GM19397 (cell line): ENCODE measurements at regions not wholly inside any gene's neighbourhood (a gene's known extent, or its start where the extent isn't known, plus 50 kb on each side); places are given as distances from the start of the nearest gene placed in this dataset.
"Not testable (repeated sequence)": the region's sequence is repeated elsewhere in the genome, so short reads cannot be mapped to it uniquely, and the experiment has no call there.

Experiments used
- ATAC-seq: cut with Tn5 transposase; IDR thresholded peaks from one replicate; pipeline ENCODE4 v1.9.1; 2021; ENCODE audit warnings: mild to moderate bottlenecking, moderate library complexity; ENCODE audit not compliant: unreplicated experiment

GRCh38 chr4:1561286-1561990 lies 122.7 kb downstream of the FAM53A start:
- no peak for ATAC-seq

DNA sequence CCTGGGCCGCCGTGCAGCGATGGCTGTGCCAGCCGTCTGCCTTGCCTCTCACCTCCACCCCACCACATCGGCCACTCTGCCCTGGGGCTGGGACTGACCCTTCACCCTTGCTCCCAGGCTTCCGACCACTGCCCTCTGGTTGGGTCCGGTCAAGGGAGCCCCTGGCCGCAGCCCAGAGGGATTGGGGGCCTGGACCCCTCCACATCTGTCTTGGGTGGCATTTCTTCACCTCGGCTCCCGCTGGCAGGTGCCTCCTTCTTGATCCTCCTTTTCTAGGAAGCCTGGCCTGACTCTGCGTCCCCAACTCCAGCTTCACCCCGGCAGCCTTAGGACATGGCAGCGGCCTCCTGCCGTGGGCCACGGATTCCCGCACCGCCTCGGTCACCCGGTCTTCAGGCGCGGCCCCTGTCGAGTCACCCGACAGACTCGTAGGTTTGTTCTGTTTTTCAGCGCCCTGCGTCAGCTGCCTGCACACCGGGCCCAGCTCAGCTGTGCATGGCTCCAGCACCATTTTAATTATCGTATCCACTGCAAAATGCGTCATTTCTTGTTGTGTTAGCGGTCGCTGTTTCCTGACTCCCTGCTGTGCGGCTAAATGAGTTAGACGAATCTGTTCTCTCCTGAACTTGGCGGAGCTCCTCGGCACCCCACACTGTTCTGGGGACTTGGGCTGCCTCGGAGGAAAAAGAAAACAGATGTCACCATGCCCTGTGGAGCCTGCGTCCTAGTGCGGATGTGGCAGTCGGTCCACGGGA lies 124.0 kb downstream of the FAM53A start:
- no peak for ATAC-seq

DNA sequence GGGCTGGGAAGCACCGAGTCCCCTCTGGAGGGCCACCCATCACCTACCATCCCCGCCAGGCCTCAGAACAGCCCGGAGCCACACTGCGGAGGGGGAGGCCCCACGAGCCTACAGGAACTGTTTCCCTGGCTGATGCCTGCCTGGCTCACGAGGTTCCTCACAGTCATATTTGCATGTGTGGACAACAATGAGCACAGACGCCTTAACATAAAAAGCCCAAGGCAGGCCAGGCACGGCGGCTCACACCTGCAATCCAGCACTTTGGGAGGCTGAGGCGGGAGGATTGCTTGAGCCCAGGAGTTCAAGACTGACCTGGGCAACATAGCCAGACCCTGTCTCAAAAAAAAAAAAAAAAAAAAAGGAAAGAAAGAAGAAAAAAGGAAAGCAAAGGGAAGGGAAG lies 125.9 kb downstream of the FAM53A start:
- no peak for ATAC-seq

GRCh38 chr4:1557221-1557597 lies 126.9 kb downstream of the FAM53A start:
- no peak for ATAC-seq

DNA sequence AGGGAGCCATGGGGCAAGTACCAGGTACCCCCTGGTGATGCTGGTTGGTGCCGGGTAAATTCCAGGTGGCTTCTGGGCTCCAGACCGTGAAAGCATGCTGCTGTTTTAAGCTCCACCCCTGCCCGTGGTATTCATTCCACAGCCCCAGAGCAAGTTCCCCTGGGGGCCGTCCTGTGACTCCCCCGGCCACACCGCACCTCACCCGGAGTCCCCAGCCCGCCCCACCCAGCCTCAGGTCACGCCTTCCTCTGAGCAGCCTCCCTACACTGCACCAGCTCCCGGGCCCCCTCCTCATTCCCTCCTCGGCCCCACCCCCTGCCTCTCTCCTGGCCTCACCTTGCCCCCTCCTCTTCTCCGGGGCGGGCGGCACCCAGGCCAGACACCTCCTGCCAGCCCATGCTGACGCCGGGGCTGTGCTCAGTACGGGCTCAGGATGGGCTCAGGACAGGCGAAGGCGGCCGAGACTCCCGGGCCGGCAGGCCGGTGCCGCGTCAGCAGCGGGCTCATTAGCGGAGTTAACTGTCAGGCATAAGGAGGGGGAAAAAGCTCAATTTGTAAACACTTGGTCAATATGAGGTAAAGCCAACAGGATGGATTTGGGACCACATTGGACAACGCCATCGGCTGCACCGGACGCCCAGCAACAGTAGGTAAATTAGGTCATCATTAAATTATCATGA lies 127.4 kb downstream of the FAM53A start:
- ATAC-seq: no peak

GRCh38 chr4:1554876-1555265 lies 129.2 kb downstream of the FAM53A start:
- ATAC-seq: no peak

DNA sequence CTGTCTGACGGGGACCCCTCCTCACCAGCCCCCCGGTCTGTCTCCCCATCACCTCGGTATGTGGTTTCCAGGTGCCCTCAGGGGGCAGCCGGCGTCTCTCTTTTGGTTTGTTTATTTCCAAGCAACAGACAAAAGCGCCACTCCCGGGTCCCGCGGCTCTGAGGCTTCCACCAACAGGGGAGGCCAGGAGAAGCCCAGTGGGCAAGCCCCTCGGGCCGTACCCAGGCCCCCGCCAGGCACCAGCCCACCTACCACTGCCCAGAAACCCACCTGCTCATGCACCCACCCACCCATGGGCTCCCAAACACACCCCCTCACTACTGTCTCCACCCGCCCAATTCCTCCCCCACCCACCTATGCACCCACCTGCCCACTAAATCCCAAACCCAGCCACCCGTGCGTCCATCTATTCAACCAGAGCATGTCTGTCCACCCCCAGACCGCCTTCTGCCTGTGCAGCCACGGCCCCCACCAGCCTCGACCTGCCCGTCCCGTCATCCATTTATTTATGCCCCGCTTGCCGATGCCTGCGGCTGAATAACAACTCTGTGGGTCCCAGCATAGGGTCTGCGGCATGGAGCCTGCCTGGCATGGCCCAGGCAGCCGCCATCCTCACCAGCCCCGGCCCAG lies 129.8 kb downstream of the FAM53A start:
- no peak for ATAC-seq

DNA sequence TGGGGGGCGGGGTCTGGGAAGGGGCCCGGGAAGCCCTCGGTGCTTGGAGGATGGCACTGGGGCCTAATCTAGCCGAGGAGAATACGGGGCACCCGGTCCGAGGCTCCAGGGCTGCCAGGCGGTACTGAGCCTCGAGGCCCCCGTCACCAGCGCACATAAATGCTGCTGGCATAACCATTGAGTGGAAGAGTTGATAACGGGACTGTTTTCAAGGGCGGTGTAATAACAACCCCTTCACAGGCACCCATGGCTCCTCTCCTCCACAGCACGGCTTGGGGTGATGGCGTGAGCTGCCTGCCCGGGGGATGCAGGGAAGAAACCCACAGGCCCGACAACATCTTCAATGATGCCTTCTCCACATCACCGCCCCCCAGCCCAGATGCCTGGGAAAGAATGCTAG lies 130.7 kb downstream of the FAM53A start:
- ATAC-seq: no peak

- no peak for ATAC-seq
These were observed 131.7 kb downstream of the FAM53A start for GRCh38 chr4:1552451-1552850.

DNA sequence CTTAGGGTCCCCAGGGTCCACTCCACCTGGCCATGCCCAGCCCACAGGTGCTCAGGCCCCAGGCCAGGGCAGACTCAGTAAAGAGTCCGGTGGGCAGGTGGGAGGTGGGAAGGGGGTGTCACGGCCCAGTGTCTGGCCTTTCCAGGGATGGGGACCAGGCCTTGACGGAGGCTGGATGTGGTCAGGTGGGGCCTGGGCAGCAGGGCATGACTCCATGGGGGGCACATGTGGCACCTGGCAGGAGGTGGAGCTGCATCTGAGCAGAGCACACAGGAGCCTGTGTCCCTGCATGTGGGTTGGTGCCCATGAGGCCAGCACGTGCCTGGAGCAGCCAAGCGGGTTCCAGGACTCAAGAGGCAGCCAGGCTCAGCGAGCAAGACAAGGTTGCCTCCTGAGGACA lies 132.9 kb downstream of the FAM53A start:
- ATAC-seq: no peak

- no peak for ATAC-seq
These were observed 133.7 kb downstream of the FAM53A start for GRCh38 chr4:1550122-1551070.

DNA sequence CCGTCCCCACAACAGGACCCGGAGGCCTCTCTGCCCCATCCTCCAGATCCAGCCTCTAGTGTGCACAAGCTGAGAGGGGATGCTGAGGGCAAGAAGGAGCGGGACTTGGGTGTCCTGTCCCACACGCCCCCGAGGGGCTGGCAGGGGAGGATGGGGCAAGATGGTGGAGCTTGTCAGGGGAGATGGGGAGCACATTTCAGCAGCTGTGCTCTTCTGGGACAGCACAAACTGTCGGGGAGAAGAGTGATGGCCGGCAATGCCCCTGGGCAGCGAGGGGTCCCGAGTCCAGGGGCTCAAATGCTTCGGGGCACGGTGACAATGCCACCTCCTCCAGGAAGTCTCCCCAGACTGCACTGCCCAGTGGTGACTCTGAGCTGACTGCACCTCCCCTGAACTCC lies 134.5 kb downstream of the FAM53A start:
- ATAC-seq: no peak

GRCh38 chr4:1548827-1549637 lies 135.1 kb downstream of the FAM53A start:
- peak; percentile 63 for ATAC-seq

DNA sequence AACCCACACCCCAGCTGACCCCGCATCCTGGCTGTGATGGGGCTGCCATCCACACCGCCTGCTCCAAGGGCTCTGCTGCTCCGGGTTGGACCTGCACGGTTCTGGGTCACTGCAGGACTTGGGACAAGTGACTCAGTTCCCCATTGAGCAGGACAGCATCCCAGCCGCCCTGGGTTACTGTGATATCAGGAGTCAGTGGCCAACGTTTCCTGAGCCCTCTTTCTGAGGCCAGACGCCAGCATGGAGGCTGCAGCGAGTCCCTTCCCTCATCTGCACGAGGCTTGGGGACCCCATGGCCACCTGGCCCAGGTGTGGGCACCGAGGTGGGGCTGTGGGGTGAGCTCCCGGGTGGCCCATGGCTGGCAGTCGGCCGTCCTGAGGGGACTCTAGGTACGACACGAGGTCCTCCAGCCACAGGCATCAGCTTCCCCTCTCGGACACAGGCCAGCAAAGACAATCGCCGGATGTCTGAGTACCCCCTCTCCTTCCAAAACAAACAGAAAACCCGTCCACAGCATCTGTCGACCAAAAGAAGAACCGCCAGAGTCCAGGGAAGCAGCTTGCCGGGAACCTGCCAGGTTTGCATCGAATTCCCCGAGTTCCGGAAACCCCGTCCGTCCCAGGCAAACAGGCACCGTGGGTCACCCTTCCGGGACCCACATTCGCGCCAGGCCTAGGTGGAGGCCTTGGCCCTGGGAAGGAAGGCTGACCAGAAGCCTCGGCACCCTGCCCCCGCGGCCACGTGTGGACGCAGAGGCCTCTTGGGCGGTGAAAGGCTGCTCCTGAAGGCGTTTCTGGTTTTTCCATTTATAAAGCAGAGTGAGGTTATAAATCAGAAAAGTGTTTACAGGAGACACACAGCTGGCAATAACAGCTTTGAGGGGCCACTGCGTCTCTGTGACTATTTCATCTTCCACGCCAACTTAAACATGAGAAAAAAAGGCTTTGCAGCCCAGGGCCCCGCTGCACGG lies 136.0 kb downstream of the FAM53A start:
- no peak for ATAC-seq

DNA sequence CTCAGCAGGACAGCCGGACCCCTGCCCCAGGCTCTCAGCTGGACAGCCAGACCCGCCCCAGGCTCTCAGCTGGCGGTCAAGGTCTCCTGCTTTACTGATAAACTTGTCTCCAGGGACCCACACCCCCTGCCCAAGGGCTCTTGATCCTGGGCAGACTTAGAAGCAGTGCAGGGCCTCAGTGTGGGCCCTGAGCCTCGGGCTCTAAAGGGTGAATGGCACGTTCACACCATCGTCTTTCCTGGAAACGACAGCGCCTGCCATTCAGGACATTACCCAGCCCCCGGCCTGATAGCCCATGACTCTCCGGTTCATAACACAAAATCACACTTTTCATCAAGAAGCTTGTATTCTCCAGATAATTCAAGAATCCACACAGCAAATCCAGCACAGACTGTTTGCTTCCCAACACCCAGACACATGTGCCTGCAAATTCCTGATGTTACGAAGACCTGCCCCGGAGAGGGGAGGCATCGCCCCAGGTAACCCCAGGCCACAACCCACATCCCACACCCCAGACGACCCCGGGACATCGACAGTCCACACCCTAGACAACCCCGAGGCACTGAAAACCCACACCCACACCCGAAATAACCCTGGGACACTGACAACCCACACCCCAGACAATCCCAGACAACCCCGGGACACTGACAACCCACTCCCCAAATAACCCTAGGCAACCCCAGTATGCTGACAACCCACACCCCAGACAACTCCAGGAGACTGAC lies 136.8 kb downstream of the FAM53A start:
- ATAC-seq: no peak

- no peak for ATAC-seq
These were observed 138.6 kb upstream of the NKX1-1 start for GRCh38 chr4:1544861-1545281.

DNA sequence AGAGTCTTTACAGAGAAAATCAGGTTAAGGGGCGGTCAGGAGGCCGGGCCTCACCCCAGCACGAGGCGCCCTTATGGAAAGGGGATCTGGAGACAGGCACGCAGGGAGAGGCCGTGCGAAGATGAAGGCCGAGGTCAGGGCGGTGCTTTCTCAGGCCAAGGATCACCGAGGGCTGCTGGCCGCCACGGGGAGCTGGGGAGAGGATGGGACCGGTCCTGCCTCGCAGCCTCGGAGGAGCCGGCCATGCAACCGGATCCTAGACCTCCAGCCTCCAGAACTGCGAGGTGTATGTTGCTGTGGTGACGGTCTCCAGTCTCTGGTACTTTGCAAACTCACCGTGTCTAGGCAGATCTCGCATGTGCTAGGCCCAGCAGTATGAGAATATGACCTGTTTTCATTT lies 138.2 kb upstream of the NKX1-1 start:
- not testable (repeated sequence) for ATAC-seq

- no peak for ATAC-seq
These were observed 137.7 kb upstream of the NKX1-1 start for GRCh38 chr4:1543976-1544375.
